Fibroblast of skin of scalp (primary cell): ENCODE measurements at regions not wholly inside any gene's neighbourhood (a gene's known extent, or its start where the extent isn't known, plus 50 kb on each side); places are given as distances from the start of the nearest gene placed in this dataset.
A peak's percentile ranks its signal among the peaks of the same experiment; 100 is the strongest.
"Not testable (repeated sequence)": the region's sequence is repeated elsewhere in the genome, so short reads cannot be mapped to it uniquely, and the experiment has no call there.

ENCODE experiments used
- DNase-seq: peaks from one replicate; pipeline ENCODE4 v3.0.0-alpha.2; 2013

DNA sequence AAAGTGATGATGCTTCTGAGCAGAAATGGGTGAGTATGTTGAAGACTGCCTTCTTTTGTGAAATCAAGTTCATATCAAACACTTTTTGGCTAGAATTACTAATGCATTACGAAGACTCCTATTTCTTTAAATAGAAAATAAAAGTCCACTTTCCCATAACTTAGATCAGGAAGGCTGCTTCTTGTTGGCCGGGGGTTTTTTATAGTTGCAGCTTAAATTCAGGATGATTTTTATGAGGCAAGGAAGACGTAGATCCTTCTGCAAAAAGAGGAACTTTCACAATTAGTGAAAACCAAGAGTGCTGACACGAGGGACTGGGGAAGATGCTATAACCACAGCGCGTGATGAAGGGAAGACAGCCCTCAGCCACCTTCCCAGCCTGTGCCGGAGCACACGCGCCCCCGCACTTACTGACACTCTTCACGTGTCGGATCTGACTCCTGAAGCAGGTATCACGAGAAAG, 206.1 kb upstream of the PRDM1 start:
- DNase-seq: no peak

- DNase-seq: no peak
These were observed 207.0 kb upstream of the PRDM1 start for GRCh38 chr6:105879146-105879545.

DNA sequence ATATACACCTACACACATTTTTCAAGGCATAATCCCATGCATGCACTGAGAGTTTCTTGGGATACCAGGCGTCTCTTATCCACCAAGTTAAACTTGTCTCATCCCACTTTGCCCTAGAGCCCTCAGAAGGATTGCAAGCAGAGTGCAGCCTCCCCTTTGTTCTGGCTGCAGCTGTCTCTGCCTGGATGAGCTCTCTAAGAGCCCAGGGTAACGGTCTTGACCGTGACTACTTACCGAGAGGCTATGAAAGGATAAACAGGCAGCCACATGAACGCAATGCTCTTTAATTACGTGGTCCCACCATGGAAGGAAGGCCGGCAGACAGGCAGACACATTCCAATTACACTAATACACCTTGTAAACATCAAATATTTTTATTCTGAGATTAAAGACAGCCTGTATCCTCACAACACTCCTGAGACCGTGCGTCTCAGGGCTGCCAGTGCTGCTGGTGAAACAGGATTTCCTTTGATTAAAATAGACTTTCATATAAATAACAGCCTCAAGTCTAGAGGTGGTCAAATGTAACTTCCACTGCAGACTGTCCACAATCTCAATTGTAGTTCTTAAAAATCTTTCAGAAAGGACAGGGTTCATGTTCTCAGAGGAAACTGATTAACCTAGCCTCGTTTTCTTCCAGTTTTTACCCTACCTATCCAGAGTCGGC, 210.0 kb upstream of the PRDM1 start:
- no peak for DNase-seq

- DNase-seq: no peak
These were observed 211.1 kb upstream of the PRDM1 start for GRCh38 chr6:105874835-105875626.

DNA sequence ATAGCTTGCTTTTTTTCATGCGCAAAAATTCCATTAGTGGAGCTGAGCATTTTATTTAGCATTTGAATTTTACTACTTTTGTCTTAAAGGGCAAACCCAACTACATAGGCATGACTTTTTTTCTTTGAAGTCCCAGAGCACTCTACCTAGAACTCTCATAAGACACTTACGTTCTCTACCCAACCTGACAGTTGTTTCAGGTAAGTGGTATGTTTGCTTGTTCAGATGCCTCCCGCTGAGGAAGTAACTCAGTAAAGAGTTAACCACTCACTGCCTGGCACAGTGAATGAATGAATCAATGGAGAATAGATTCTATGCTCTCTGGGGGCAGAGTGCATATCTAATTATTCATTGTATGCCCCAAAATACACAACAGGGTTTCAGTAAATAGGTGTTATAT, 212.3 kb upstream of the PRDM1 start:
- no peak for DNase-seq

DNA sequence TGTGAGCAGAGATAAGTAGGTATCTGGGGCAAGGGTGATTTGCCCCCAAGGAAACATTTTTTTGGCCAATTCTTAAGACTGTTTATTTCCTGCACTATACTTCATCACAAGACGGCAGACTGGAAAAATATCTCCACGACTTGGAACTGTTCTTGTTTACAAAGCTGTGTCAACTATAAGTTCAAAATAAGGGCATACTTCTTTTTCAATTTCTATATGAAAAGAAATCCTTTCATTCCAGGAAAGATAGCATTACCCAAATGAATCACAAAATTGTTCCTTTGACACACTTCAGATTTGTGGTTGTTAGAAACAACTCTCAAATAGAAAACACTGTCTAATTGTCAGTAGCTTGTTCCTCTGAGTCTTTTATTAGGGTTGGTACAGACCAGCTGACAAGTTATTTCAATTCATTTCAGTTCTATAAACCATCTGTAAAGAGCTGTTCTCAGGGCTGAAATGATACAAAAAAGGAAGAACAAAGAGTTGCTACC, 212.9 kb upstream of the PRDM1 start:
- DNase-seq: no peak

DNA sequence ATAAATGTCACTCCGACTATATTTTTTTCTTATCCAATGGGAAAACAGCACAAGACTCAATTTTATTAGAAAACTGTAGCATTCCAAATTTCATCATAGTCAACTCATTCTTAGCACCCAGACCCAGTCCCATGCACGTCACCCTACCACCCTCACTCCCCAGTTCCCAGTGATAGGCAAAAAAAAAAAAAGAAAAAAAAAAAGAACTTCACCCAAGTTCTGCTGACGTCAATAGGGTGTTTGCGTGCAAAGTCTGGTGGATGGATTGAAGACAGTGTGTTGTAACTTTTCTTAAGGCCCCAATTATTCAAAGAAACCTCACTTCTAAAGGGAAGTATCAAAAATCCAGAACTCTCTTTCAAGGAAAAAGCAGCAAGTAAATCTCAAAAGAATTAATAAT, 213.9 kb upstream of the PRDM1 start:
- DNase-seq: no peak

GRCh38 chr6:105871542-105871941, 214.6 kb upstream of the PRDM1 start:
- no peak for DNase-seq

- DNase-seq: no peak
These were observed 216.2 kb upstream of the PRDM1 start for GRCh38 chr6:105869835-105870440.

- no peak for DNase-seq
These were observed 217.2 kb upstream of the PRDM1 start for GRCh38 chr6:105868823-105869460.

DNA sequence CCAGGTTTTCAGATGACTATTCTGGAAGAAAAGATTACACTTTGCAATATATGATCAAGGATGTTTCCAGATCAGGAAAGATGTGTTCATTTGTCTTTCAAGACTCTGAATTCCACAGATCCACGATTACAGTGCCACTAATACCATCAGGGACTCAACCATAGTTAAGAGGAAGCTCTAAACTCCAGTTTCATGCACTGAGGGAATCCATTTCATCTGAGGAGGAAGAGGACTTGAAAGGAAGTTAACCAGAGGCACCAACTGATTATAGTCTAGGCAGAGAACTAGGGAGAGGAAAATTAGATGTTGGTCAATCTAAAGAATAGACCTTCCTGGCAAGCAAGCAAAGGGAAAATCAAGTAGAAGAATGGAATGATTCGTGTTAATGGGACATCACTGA, 218.3 kb upstream of the PRDM1 start:
- no peak for DNase-seq

DNA sequence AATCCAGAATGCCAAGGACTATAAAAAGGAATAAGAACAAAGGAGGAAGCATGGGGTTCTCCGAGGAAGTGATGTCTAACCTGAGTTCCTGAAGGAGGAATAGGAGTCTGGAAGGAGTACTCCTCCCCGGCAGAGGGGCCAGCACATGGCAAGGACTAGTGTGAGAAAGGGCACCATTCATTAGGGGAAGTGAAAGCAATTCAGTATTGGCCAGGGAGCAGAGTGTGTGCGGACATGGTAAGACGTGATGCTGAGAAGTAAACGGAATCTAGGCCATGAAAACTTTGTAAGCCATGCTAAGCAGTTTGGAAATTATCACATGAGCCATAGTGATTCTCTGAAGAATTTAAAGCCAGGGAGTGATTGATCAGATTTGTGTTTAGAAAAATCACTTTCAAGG, 218.9 kb upstream of the PRDM1 start:
- no peak for DNase-seq

DNA sequence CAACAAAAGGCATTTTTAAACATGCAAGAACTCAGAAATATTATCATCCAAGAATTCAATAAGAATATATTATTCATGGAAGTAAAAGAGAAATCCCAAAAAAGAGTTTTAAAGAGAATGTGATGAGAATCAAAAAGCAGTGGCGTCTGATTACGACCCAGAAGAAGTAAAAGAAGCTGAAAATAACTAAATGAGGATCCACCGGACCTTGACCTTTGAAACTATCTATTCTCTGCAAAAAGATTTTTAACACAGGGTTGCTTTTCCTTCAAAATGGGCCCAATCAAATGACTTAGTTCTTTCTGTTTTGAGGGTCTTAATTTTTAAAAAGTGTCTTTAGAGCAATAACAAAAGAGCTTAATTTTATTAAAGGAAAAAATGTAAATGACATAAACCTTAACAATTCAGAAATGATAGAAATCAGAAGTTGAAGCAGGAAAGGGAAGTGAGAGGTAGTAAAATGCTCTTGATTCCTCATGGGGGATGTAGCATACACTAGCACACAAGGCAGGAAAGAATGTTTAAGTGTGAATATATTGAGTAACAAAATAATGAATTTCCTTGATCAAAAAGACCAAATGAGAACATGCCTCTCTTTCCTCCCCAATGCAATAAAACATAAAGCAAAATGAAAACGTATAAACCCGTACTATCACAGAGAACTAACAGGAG, 223.1 kb upstream of the PRDM1 start:
- DNase-seq: no peak

GRCh38 chr6:105860927-105861326, 225.2 kb upstream of the PRDM1 start:
- not testable (repeated sequence) for DNase-seq

- DNase-seq: no peak
These were observed 226.7 kb upstream of the PRDM1 start for GRCh38 chr6:105859457-105859856.

DNA sequence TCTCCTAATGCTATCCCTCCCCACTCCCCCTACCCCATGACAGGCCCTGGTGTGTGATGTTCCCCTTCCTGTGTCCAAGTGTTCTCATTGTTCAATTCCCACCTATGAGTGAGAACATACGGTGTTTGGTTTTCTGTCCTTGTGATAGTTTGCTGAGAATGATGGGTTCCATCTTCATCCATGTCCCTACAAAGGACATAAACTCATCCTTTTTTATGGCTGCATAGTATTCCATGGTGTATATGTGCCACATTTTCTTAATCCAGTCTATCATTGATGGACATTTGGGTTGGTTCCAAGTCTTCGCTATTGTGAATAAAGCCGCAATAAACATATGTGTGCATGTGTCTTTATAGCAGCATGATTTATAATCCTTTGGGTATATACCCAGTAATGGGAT, 227.5 kb upstream of the PRDM1 start:
- not testable (repeated sequence) for DNase-seq

DNA sequence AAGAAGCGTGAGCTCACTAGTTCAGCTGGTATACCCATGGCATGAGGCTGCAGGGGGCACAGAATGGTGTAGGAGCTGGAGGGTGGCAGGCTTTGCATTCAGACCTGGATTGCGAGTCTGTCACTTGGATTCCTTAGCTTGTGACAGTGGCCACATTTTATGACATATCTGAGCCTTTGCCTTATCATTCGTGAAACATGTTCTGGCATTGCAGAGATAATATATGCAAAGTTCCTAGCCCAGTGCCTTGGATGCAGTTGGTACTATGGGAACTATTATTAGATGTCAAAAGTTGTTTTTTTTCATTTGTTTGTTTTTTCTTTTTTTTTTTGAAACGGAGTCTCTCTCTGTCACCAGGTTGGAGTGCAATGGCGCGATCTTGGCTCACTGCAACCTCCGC, 230.7 kb upstream of the PRDM1 start:
- no peak for DNase-seq

GRCh38 chr6:105853979-105854378, 232.2 kb upstream of the PRDM1 start:
- DNase-seq: not testable (repeated sequence)

DNA sequence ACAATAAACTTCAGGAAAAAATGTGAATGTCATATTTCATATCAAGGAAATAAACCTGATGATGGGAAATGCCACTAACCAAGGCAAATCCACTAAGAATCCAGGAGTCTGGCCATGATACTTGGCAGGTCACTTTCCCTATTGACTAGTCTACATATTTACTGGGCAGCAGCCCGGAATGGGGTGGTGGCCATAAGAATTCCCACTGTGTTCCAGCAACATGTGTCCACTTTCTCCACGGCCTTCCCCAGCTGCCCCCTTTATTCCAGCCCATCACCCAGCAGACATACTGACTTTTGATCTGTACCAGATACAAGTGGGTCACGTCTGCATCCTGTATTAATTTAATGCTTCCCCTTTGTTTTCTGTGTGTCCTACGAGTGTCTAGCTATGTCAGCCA, 234.5 kb upstream of the PRDM1 start:
- no peak for DNase-seq

GRCh38 chr6:105851113-105851580, 235.0 kb upstream of the PRDM1 start:
- peak; percentile 6 for DNase-seq

DNA sequence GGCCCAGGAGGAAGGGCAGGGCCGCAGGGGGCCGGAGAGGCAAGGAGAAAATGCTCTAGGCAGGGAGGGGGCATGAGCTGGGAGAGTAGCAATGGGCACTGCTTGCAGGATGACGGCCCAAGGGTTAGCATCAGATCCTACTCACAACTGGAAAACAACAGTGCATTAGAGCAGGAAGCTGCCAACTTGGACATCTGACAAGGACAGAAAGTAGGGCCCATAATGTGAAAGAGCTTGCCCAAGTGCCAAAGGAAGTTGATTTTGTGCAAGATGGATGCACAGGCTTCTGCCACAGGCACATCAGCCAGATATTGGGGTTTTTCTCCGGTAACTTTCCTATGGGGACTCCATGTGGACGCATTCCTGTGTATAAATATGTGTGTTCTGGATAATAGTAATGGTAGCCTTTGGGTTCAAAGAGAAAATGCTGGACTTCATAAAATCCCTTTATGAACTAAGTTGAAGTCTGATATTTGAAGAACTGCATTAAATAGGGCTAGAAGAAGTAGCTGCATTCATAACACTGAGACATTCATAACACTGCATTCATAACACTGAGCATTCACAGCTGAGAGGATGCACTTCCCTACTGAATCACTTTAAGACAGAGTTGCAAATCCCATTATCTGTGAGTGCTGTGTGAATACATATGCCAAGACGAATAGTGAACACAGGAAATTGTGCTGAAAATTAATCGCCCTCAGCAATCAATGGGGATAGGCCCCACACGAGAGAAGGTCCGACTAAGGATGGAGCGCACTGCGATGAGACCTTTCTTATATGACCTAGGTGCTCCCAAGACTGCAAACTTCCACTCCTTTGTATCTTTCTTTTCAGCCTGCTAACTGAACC, 235.6 kb upstream of the PRDM1 start:
- DNase-seq: no peak
